ENCODE measurements at regions not wholly inside any gene's neighbourhood (a gene's known extent, or its start where the extent isn't known, plus 50 kb on each side); places are given as distances from the start of the nearest gene placed in this dataset.

- Histone ChIP-seq H3K36me3 (ENCODE audit: insufficient read depth) (no peaks in the 10 kb centered on the region), H3K27ac (ENCODE audit: low read depth) (no peak overlapping the region), H3K4me3 (ENCODE audit: low read depth, low read length) (no peak overlapping the region), H3K4me1 (ENCODE audit: insufficient read depth) (no peaks in the 10 kb centered on the region)
- DNase-seq (ENCODE audit: extremely low spot score) = no peak
- 84% methylated on average over 2 of the region's 2 CpGs for WGBS
These were observed 131.6 kb upstream of the G2E3 start for GRCh38 chr14:30427401-30427800.

- H3K4me3 ChIP-seq (ENCODE audit: low read depth, low read length) = no peak overlapping the region
- no peak for DNase-seq (ENCODE audit: extremely low spot score)
- H3K27ac ChIP-seq (ENCODE audit: low read depth) = no peak overlapping the region
- no peaks in the 10 kb centered on the region for H3K36me3 ChIP-seq (ENCODE audit: insufficient read depth)
- H3K4me1 ChIP-seq (ENCODE audit: insufficient read depth) = no peaks in the 10 kb centered on the region
These were observed 131.1 kb upstream of the G2E3 start for GRCh38 chr14:30427846-30428245.

- 67% methylated on average over 1 of the region's 1 CpG for WGBS
These were observed 127.4 kb upstream of the G2E3 start for GRCh38 chr14:30431552-30431951.

GRCh38 chr14:30440961-30441360 lies 118.0 kb upstream of the G2E3 start:
- no peaks in the 10 kb centered on the region for H3K4me1 ChIP-seq (ENCODE audit: insufficient read depth)
- 81% methylated on average over 4 of the region's 4 CpGs for WGBS
- no peak for DNase-seq (ENCODE audit: extremely low spot score)
- H3K36me3 ChIP-seq (ENCODE audit: insufficient read depth) = no peaks in the 10 kb centered on the region
- H3K27ac ChIP-seq (ENCODE audit: low read depth) = no peak overlapping the region
- no peak overlapping the region for H3K4me3 ChIP-seq (ENCODE audit: low read depth, low read length)

More at GRCh38 chr14:30431552-30431951, 127.4 kb upstream of the G2E3 start:
- DNase-seq (ENCODE audit: extremely low spot score) = no peak
- H3K36me3 ChIP-seq (ENCODE audit: insufficient read depth) = no peaks in the 10 kb centered on the region
- no peak overlapping the region for H3K4me3 ChIP-seq (ENCODE audit: low read depth, low read length)
- no peak overlapping the region for H3K27ac ChIP-seq (ENCODE audit: low read depth)
- H3K4me1 ChIP-seq (ENCODE audit: insufficient read depth) = no peaks in the 10 kb centered on the region

- peak; percentile 55 for DNase-seq (ENCODE audit: extremely low spot score)
- 43% methylated on average over 7 of the region's 7 CpGs for WGBS
- no peak overlapping the region for H3K27ac ChIP-seq (ENCODE audit: low read depth)
These were observed 115.5 kb upstream of the G2E3 start for GRCh38 chr14:30443368-30444007.

GRCh38 chr14:30444451-30444850 lies 114.5 kb upstream of the G2E3 start:
- H3K36me3 ChIP-seq (ENCODE audit: insufficient read depth) = no peaks in the 10 kb centered on the region
- H3K4me1 ChIP-seq (ENCODE audit: insufficient read depth) = no peaks in the 10 kb centered on the region
- DNase-seq (ENCODE audit: extremely low spot score) = no peak
- H3K27ac ChIP-seq (ENCODE audit: low read depth) = no peak overlapping the region
- WGBS = 74% methylated on average over 1 of the region's 1 CpG
- H3K4me3 ChIP-seq (ENCODE audit: low read depth, low read length) = no peak overlapping the region

More at GRCh38 chr14:30443368-30444007, 115.5 kb upstream of the G2E3 start:
- Histone ChIP-seq H3K4me3 (ENCODE audit: low read depth, low read length) (no peak overlapping the region), H3K4me1 (ENCODE audit: insufficient read depth) (no peaks in the 10 kb centered on the region), H3K36me3 (ENCODE audit: insufficient read depth) (no peaks in the 10 kb centered on the region)

GRCh38 chr14:30445011-30445793 lies 113.8 kb upstream of the G2E3 start:
- Histone ChIP-seq H3K27ac (ENCODE audit: low read depth) (no peak overlapping the region), H3K4me1 (ENCODE audit: insufficient read depth) (no peaks in the 10 kb centered on the region), H3K4me3 (ENCODE audit: low read depth, low read length) (no peak overlapping the region), H3K36me3 (ENCODE audit: insufficient read depth) (no peaks in the 10 kb centered on the region)
- WGBS = 72% methylated on average over 6 of the region's 6 CpGs
- DNase-seq (ENCODE audit: extremely low spot score) = no peak

GRCh38 chr14:30445852-30446251 lies 113.1 kb upstream of the G2E3 start:
- H3K4me3 ChIP-seq (ENCODE audit: low read depth, low read length) = no peak overlapping the region
- no peak for DNase-seq (ENCODE audit: extremely low spot score)
- 93% methylated on average over 6 of the region's 6 CpGs for WGBS
- no peaks in the 10 kb centered on the region for H3K36me3 ChIP-seq (ENCODE audit: insufficient read depth)
- H3K4me1 ChIP-seq (ENCODE audit: insufficient read depth) = no peaks in the 10 kb centered on the region
- no peak overlapping the region for H3K27ac ChIP-seq (ENCODE audit: low read depth)

GRCh38 chr14:30450631-30451545 lies 108.1 kb upstream of the G2E3 start:
- Histone ChIP-seq H3K27ac (ENCODE audit: low read depth) (no peak overlapping the region), H3K36me3 (ENCODE audit: insufficient read depth) (no peaks in the 10 kb centered on the region), H3K4me1 (ENCODE audit: insufficient read depth) (no peaks in the 10 kb centered on the region), H3K4me3 (ENCODE audit: low read depth, low read length) (no peak overlapping the region)
- peak; percentile 31 for DNase-seq (ENCODE audit: extremely low spot score)
- 41% methylated on average over 8 of the region's 8 CpGs for WGBS

- no peak for DNase-seq (ENCODE audit: extremely low spot score)
- 88% methylated on average over 2 of the region's 2 CpGs for WGBS
- H3K36me3 ChIP-seq (ENCODE audit: insufficient read depth) = no peaks in the 10 kb centered on the region
These were observed 102.7 kb upstream of the G2E3 start for GRCh38 chr14:30456296-30456695.

GRCh38 chr14:30462358-30462757 lies 96.6 kb upstream of the G2E3 start:
- H3K36me3 ChIP-seq (ENCODE audit: insufficient read depth) = no peaks in the 10 kb centered on the region
- H3K4me1 ChIP-seq (ENCODE audit: insufficient read depth) = no peaks in the 10 kb centered on the region
- no peak overlapping the region for H3K4me3 ChIP-seq (ENCODE audit: low read depth, low read length)
- no peak overlapping the region for H3K27ac ChIP-seq (ENCODE audit: low read depth)
- no peak for DNase-seq (ENCODE audit: extremely low spot score)
- WGBS = 82% methylated on average over 3 of the region's 3 CpGs

More at GRCh38 chr14:30456296-30456695, 102.7 kb upstream of the G2E3 start:
- H3K27ac ChIP-seq (ENCODE audit: low read depth) = no peak overlapping the region
- H3K4me1 ChIP-seq (ENCODE audit: insufficient read depth) = no peaks in the 10 kb centered on the region
- H3K4me3 ChIP-seq (ENCODE audit: low read depth, low read length) = no peak overlapping the region

GRCh38 chr14:30464481-30464880 lies 94.5 kb upstream of the G2E3 start:
- no peak for DNase-seq (ENCODE audit: extremely low spot score)
- Histone ChIP-seq H3K27ac (ENCODE audit: low read depth) (no peak overlapping the region), H3K4me1 (ENCODE audit: insufficient read depth) (no peaks in the 10 kb centered on the region), H3K36me3 (ENCODE audit: insufficient read depth) (no peaks in the 10 kb centered on the region), H3K4me3 (ENCODE audit: low read depth, low read length) (no peak overlapping the region)
- 79% methylated on average over 1 of the region's 1 CpG for WGBS

- no peak for DNase-seq (ENCODE audit: extremely low spot score)
- Histone ChIP-seq H3K4me3 (ENCODE audit: low read depth, low read length) (no peak overlapping the region), H3K27ac (ENCODE audit: low read depth) (no peak overlapping the region), H3K4me1 (ENCODE audit: insufficient read depth) (no peaks in the 10 kb centered on the region), H3K36me3 (ENCODE audit: insufficient read depth) (no peaks in the 10 kb centered on the region)
- 76% methylated on average over 4 of the region's 4 CpGs for WGBS
These were observed 90.6 kb upstream of the G2E3 start for GRCh38 chr14:30468354-30468753.
